AML-193 (cell line): ENCODE measurements at regions not wholly inside any gene's neighbourhood (a gene's known extent, or its start where the extent isn't known, plus 50 kb on each side); places are given as distances from the start of the nearest gene placed in this dataset.
"Not testable (repeated sequence)": the region's sequence is repeated elsewhere in the genome, so short reads cannot be mapped to it uniquely, and the experiment has no call there.

Source experiments
- DNase-seq, 2 experiments: peaks; one replicate each; lab custom pipeline; 2025; lab: John Stamatoyannopoulos, UW

DNA sequence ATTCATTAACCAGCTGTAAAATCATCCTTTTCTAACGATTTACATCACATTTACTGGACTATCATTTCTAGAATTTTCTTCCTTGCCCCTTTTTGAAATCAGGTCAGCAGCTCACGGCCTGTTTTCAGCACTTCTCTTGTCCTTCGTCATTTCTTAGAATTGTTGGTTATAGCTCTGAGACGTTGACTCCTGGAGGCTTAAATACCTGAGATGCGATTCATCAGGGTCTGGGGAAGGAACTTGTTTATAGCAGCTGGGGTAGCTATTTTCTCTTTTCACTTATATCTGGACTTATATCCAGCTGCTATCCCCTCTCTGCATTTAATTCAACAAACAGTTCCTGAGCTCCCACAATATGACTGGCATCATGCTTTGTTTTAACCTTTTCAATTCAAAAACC lies 338.7 kb upstream of the TNRC6C start:
- DNase-seq = no peak

GRCh38 chr17:77620282-77620681 lies 338.2 kb upstream of the TNRC6C start:
- no peak for DNase-seq

DNA sequence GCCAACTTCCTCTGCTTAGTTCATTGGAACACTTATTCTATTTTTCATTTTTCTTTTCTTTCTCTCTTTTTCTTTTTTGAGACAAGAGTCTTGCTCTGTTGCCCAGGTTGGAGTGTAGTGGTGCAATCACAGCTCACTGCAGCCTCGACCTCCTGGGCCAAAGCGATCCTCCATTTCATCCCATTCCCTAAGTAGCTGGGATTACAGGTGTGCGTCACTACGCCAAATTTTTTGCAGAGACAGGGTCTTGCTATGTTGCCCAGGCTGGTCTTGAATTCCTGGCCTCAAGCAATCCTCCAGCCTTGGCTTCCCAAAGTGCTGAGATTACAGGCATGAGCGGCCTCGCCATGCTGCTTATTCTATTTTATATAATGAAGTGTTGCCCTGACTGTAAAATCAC lies 336.4 kb upstream of the TNRC6C start:
- not testable (repeated sequence) for DNase-seq

DNA sequence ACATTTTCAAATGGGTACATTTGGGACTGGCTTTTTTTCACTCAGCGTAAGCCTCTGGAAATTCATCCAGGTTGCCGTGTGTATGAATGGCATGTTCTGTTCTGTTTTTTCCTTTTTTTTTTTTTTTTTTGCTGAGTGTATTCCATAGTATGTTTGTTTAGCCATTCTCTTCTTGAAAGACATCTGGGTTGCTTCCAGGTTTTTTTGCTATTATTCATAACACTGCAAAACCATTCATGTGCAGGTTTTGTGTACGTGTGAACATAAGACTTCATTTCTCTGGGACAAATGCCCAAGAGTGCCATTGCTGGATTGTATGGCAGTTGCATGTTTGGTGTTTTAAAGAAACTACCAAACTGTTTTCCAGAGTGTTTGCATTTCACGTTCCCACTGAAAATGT lies 335.9 kb upstream of the TNRC6C start:
- no peak for DNase-seq

DNA sequence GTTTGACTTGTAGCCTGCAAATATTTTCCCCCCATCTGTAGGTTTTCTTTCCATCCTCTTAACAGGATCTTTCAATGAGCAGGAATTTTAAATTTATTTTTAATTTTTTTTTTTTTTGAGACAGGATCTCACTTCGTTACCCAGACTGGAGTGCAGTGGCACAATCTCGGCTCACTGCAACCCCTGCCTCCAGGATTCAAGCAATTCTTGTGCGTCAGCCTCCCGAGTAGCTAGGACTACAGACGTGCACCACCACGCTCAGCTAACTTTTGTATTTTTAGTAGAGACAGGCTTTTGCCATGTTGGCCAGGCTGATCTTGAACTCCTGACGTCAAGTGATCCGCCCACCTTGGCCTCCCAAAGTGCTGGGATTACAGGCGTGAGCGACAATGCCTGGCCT lies 335.2 kb upstream of the TNRC6C start:
- DNase-seq = not testable (repeated sequence)

- no peak for DNase-seq
Observed at GRCh38 chr17:77628035-77628434, 330.5 kb upstream of the TNRC6C start.

GRCh38 chr17:77629284-77629683 lies 329.2 kb upstream of the TNRC6C start:
- DNase-seq = not testable (repeated sequence)

DNA sequence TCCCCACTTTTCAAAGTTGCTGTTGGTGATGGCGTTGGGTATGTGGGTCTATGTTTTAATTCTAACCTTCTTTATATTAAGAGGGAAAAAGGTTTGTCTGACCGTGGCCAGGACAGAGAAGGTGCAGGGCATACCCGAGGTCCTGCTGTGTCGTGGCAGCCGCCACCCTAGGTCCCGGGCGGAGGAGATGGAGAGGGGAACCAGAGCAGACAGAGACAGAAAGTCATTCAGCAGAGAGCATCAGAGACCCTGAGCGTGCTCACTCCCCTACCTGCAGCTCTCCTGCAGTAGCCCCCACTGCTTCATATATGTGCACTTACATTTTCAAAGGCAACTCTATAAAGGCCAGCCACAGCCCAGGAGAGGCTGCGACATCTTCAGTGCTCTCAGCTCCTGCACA lies 327.2 kb upstream of the TNRC6C start:
- no peak for DNase-seq

DNA sequence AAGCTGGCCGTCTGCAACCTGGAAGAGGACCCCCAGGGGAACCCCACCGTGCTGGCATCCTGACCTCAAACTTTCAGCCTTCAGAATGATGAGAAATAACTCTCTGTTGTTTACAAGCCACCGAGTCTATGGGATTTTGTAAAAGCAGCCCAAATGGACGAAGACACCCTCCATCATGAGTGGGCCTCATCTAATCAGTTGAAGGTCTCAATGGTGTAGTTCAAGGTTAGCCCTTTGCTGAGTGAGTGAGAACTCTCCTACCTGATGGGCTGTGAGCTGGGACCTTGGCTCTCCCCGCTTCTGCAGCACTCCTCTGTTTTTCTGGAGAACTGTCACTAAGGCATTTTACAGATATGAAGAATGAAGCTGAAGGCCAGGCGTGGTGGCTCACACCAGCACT lies 325.9 kb upstream of the TNRC6C start:
- no peak for DNase-seq

DNA sequence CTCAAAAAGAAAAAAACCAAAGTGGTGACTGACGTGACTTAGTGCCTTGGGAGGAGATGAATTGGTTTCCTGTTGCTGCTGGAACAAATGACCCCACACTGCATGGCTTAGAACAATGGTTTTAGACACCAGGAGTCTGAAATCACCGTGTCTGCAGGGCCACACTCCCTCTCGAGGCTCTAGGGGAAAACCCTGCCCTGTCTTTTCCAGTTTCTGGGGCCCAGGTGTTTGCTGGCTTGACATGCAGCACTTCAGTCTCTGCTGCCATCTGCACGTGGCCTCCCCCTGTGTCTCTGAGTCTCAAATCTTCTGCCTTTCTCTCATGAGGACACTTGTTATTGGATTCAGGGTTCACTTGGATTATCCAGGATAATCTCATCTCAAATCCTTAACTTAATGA lies 323.8 kb upstream of the TNRC6C start:
- DNase-seq = no peak

DNA sequence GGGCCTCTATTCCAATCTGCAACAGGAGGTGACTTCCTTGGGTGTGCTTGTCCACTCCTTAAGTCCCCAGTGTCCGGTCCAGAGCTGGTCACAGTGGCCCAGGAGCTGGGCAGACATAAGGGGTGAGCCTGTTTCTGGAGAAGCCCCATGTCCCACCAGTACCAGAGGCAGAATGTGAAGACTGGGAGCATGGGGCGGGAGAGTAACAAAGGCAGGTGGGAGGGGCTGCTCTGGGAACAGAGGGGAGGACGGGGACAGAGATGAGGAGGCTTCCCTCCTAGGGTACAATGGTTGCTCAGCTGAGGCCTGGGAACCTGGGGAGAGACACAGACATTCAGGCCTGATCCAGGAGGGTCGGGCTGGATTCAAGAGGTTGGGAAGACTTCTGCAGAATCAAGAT lies 323.3 kb upstream of the TNRC6C start:
- DNase-seq = no peak

DNA sequence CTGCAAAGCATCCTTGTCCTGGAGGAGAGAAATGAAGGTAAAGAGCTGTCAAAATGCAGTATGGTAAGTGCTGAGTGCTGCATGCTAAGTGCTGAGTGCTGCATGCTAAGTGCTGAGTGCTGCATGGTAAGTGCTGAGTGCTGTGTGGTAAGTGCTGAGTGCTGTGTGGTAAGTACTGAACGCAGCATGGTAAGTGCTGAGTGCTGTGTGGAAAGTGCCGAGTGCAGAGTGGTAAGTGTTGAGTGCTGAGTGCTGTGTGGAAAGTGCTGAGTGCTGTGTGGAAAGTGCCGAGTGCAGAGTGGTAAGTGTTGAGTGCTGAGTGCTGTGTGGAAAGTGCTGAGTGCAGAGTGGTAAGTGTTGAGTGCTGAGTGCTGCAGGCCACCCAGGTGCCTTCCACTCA lies 322.7 kb upstream of the TNRC6C start:
- not testable (repeated sequence) for DNase-seq

GRCh38 chr17:77636835-77637817 lies 321.4 kb upstream of the TNRC6C start:
- DNase-seq = no peak

DNA sequence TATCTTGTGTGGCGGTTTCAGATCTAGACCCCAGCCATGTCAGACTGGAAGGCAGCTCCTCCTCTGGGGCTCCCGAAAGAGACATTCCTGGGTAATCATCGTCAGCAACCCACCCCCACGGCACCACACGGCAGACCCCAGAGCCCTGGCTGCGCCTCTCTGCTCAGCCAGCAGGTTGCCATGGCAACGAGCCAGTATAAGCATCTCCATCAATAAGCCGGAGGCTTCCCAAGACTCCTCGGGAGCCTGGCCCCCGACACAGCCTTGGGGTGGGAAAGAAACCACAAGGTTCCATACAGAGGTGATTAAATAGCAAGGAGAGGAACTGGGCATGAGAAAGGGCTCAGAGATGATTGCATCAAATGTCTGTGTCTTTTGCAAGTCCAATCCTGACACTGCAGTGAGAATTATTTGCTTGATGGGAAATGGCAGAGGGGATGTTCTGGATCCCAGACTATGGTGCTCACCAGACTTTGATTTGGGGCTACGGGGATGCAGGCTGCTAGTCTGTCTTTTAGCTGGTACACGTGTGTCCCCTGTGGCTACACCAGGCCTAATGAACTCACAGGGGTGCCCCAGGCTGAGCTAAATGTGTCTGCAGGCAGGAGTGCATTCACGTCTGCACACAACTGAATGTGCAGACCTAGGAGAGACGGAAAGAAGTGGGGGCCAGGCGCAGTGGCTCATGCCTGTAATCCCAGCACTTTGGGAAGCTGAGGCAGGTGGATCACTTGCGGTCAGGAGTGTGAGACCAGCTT lies 320.5 kb upstream of the TNRC6C start:
- no peak for DNase-seq

- no peak for DNase-seq
Observed at GRCh38 chr17:77640252-77640651, 318.3 kb upstream of the TNRC6C start.

GRCh38 chr17:77640916-77641605 lies 317.4 kb upstream of the TNRC6C start:
- DNase-seq = no peak

- DNase-seq = no peak
Observed at GRCh38 chr17:77641718-77642117, 316.8 kb upstream of the TNRC6C start.

DNA sequence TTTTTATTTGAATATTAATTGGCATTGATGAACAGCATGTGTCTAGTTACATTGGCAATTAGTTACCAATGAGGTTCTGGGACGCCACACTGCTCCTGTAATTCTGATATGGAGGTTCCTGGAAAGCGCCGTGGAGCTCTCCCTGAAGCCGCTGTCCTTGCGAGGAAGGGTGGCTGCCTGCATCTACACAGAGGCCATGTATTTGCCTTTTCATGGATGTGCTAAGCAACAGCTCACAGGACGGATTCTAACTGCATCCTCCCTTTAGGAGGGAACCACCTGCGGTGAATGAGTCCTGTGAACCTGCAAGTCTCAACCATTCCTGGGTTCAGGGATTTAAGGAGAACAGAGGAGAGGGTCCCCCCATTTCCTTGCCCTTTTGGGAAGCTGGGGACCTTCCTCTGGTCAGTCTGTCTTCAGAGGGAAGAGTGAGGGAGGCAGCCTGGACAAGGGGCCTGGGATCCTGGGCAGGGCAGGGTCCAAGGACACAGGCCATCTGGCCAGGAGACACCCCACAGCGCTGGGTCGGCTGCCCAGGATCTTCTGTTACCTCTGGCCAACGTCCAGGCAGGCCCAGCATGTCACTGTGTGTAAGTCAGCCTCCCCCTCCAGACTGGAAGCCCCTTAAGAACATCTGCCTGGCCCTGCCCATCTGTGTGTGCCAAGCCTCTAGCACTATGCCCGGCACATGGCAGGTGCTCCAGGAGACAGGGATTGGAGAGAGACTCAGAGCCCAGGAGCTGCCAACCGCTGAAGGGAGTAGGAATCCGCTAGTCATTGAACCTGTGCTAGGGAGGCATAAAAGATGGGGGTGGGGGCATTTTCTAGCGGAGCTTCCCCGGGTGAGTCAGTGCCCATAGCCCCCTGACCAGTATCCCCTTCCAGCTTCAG lies 314.1 kb upstream of the TNRC6C start:
- DNase-seq = no peak

GRCh38 chr17:77645072-77646045 lies 313.1 kb upstream of the TNRC6C start:
- DNase-seq = no peak

- no peak for DNase-seq
Observed at GRCh38 chr17:77646046-77646430, 312.5 kb upstream of the TNRC6C start.
